Inferior parietal cortex (tissue), 1 donor: ENCODE measurements at regions not wholly inside any gene's neighbourhood (a gene's known extent, or its start where the extent isn't known, plus 50 kb on each side); places are given as distances from the start of the nearest gene placed in this dataset.

ENCODE experiments used
- DNase-seq: peaks from one replicate; pipeline ENCODE4 v3.0.0-alpha.2; 2016; ENCODE audit errors: extremely low spot score

- no peak for DNase-seq
Observed at GRCh38 chr3:30945291-30945690, 50.8 kb upstream of the GADL1 start.

GRCh38 chr3:30948426-30948825, 54.0 kb upstream of the GADL1 start:
- DNase-seq, result no peak

GRCh38 chr3:30951826-30952225, 57.4 kb upstream of the GADL1 start:
- no peak for DNase-seq

GRCh38 chr3:30952786-30953185, 58.3 kb upstream of the GADL1 start:
- no peak for DNase-seq

- DNase-seq, result no peak
Observed at GRCh38 chr3:30954426-30954825, 60.0 kb upstream of the GADL1 start.

GRCh38 chr3:30962084-30962483, 67.6 kb upstream of the GADL1 start:
- DNase-seq, result no peak

- DNase-seq, result no peak
Observed at GRCh38 chr3:30962493-30962892, 68.0 kb upstream of the GADL1 start.

GRCh38 chr3:30963223-30963722, 68.8 kb upstream of the GADL1 start:
- no peak for DNase-seq

GRCh38 chr3:30964612-30965011, 70.2 kb upstream of the GADL1 start:
- no peak for DNase-seq

GRCh38 chr3:30966896-30967295, 72.4 kb upstream of the GADL1 start:
- no peak for DNase-seq

- DNase-seq, result no peak
Observed at GRCh38 chr3:30970183-30970582, 75.7 kb upstream of the GADL1 start.

- DNase-seq, result no peak
Observed at GRCh38 chr3:30972449-30972848, 78.0 kb upstream of the GADL1 start.

GRCh38 chr3:30974071-30974470, 79.6 kb upstream of the GADL1 start:
- no peak for DNase-seq

- no peak for DNase-seq
Observed at GRCh38 chr3:30977592-30977991, 83.1 kb upstream of the GADL1 start.

- DNase-seq, result no peak
Observed at GRCh38 chr3:30980993-30981392, 86.5 kb upstream of the GADL1 start.

- DNase-seq, result no peak
Observed at GRCh38 chr3:30982416-30983075, 88.1 kb upstream of the GADL1 start.

- DNase-seq, result no peak
Observed at GRCh38 chr3:30984855-30985749, 90.6 kb upstream of the GADL1 start.

- DNase-seq, result no peak
Observed at GRCh38 chr3:30986551-30986950, 92.1 kb upstream of the GADL1 start.

GRCh38 chr3:30988769-30989168, 94.3 kb upstream of the GADL1 start:
- DNase-seq, result no peak

GRCh38 chr3:30989276-30990030, 95.0 kb upstream of the GADL1 start:
- DNase-seq, result no peak

GRCh38 chr3:30996467-30996866, 102.0 kb upstream of the GADL1 start:
- DNase-seq, result no peak

GRCh38 chr3:31002730-31003129, 108.3 kb upstream of the GADL1 start:
- DNase-seq, result no peak
